Loucy (cell line): ENCODE measurements at regions not wholly inside any gene's neighbourhood (a gene's known extent, or its start where the extent isn't known, plus 50 kb on each side); places are given as distances from the start of the nearest gene placed in this dataset.

ENCODE experiments used
- H2AFZ ChIP-seq: fragments of 200-600 bp; sonication (generic); 2 replicates; pipeline ENCODE4 v1.6.0; 2016; ENCODE audit warnings: antibody characterized with exemption, mild to moderate bottlenecking, low read length, moderate library complexity
- H3F3A ChIP-seq: fragments of 200-600 bp; 2 replicates; pipeline ENCODE4 v1.6.0; 2016; ENCODE audit warnings: antibody characterized with exemption, low read depth, mild to moderate bottlenecking
- H3K27me3 ChIP-seq: fragments of 200-600 bp; sonication (generic); 2 replicates; pipeline ENCODE4 v1.6.1; 2014; ENCODE audit warnings: low read length, mild to moderate bottlenecking; ENCODE audit not compliant: insufficient read depth, poor library complexity, severe bottlenecking
- H3K36me3 ChIP-seq: fragments of 200-600 bp; sonication (generic); 2 replicates; pipeline ENCODE4 v1.6.1; 2016; ENCODE audit warnings: low read length; ENCODE audit not compliant: insufficient read depth
- H3K4me1 ChIP-seq: fragments of 200-600 bp; sonication (generic); 2 replicates; pipeline ENCODE4 v1.5.1; 2014; ENCODE audit warnings: low read length, mild to moderate bottlenecking; ENCODE audit not compliant: insufficient read depth, poor library complexity, severe bottlenecking
- H3K4me2 ChIP-seq: fragments of 200-600 bp; sonication (generic); 2 replicates; pipeline ENCODE4 v1.6.0; 2014; ENCODE audit warnings: antibody characterized with exemption, low read length, low read depth, mild to moderate bottlenecking; ENCODE audit not compliant: poor library complexity, severe bottlenecking
- H3K4me3 ChIP-seq: fragments of 200-600 bp; sonication (generic); 2 replicates; pipeline ENCODE4 v1.5.1; 2014; ENCODE audit warnings: low read length, mild to moderate bottlenecking, mixed read lengths; ENCODE audit not compliant: poor library complexity, severe bottlenecking
- H3K79me2 ChIP-seq: fragments of 200-600 bp; sonication (generic); 2 replicates; pipeline ENCODE4 v1.6.1; 2014; ENCODE audit warnings: low read length; ENCODE audit not compliant: insufficient read depth
- H3K9ac ChIP-seq: fragments of 200-600 bp; sonication (generic); 2 replicates; pipeline ENCODE4 v1.6.0; 2014; ENCODE audit warnings: mild to moderate bottlenecking, low read depth, low read length, moderate library complexity; ENCODE audit not compliant: poor library complexity, severe bottlenecking
- H3K9me2 ChIP-seq: fragments of 200-600 bp; sonication (generic); replicated peaks from 2 replicates; pipeline ENCODE4 v1.6.1; 2016; ENCODE audit warnings: low read depth, low read length, mixed read lengths
- H3K9me3 ChIP-seq: fragments of 200-600 bp; sonication (generic); 2 replicates; pipeline ENCODE4 v1.6.1; 2014; ENCODE audit warnings: mild to moderate bottlenecking, antibody characterized with exemption, low read length, low read depth; ENCODE audit not compliant: insufficient read depth
- H4K20me1 ChIP-seq: fragments of 200-600 bp; sonication (generic); 2 replicates; pipeline ENCODE4 v1.6.0; 2014; ENCODE audit warnings: antibody characterized with exemption, low read length, mild to moderate bottlenecking; ENCODE audit not compliant: insufficient read depth, poor library complexity, severe bottlenecking
- EZH2phosphoT487 ChIP-seq: fragments of 200-600 bp; IDR thresholded peaks from 2 replicates; pipeline ENCODE4 v1.6.1; 2018; ENCODE audit warnings: antibody characterized with exemption, mild to moderate bottlenecking, moderate library complexity, borderline replicate concordance
- TF ChIP-seq, protein P1 (sequence below): fragments of 200-600 bp; sonication (generic); conservative IDR thresholded peaks from 2 replicates; pipeline ENCODE4 v1.5.1; 2014; ENCODE audit warnings: mild to moderate bottlenecking, antibody characterized with exemption, low read length

GRCh38 chr12:3336606-3337311 lies 154.2 kb upstream of the PRMT8 start:
- Histone ChIP-seq H3K4me1 (no peaks in the 10 kb centered on the region), H3K79me2 (no peaks in the 10 kb centered on the region), H3K9ac (no peak overlapping the region), H3K36me3 (no peaks in the 10 kb centered on the region), H3K9me2 (no peaks in the 10 kb centered on the region), H3K4me2 (no peak overlapping the region), H3F3A (no peaks in the 10 kb centered on the region), H4K20me1 (no peaks in the 10 kb centered on the region), H3K4me3 (no peak overlapping the region), H3K27me3 (no peaks in the 10 kb centered on the region), H3K9me3 (no peaks in the 10 kb centered on the region), H2AFZ (no peak overlapping the region)
- TF ChIP-seq, protein P1, sequence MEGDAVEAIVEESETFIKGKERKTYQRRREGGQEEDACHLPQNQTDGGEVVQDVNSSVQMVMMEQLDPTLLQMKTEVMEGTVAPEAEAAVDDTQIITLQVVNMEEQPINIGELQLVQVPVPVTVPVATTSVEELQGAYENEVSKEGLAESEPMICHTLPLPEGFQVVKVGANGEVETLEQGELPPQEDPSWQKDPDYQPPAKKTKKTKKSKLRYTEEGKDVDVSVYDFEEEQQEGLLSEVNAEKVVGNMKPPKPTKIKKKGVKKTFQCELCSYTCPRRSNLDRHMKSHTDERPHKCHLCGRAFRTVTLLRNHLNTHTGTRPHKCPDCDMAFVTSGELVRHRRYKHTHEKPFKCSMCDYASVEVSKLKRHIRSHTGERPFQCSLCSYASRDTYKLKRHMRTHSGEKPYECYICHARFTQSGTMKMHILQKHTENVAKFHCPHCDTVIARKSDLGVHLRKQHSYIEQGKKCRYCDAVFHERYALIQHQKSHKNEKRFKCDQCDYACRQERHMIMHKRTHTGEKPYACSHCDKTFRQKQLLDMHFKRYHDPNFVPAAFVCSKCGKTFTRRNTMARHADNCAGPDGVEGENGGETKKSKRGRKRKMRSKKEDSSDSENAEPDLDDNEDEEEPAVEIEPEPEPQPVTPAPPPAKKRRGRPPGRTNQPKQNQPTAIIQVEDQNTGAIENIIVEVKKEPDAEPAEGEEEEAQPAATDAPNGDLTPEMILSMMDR = no peak
- TF ChIP-seq EZH2phosphoT487 = no peak

- Histone ChIP-seq H3K9me3 (no peaks in the 10 kb centered on the region), H3K9ac (no peak overlapping the region), H3K36me3 (no peaks in the 10 kb centered on the region), H3K27me3 (no peaks in the 10 kb centered on the region), H3F3A (no peaks in the 10 kb centered on the region), H3K4me2 (no peak overlapping the region), H3K4me1 (no peaks in the 10 kb centered on the region), H4K20me1 (no peaks in the 10 kb centered on the region), H3K79me2 (no peaks in the 10 kb centered on the region), H3K9me2 (no peaks in the 10 kb centered on the region), H2AFZ (no peak overlapping the region), H3K4me3 (no peak overlapping the region)
- TF ChIP-seq, protein P1 = no peak
- TF ChIP-seq EZH2phosphoT487 = no peak
These were observed 153.1 kb upstream of the PRMT8 start for GRCh38 chr12:3337944-3338343.

- no peaks in the 10 kb centered on the region for H3K79me2 ChIP-seq
- H3K4me2 ChIP-seq = no peak overlapping the region
- H4K20me1 ChIP-seq = no peaks in the 10 kb centered on the region
- H3K27me3 ChIP-seq = no peaks in the 10 kb centered on the region
- no peak overlapping the region for H2AFZ ChIP-seq
- TF ChIP-seq EZH2phosphoT487 = no peak
- TF ChIP-seq, protein P1 = no peak
- H3K9ac ChIP-seq = no peak overlapping the region
- no peaks in the 10 kb centered on the region for H3F3A ChIP-seq
- H3K36me3 ChIP-seq = no peaks in the 10 kb centered on the region
- no peaks in the 10 kb centered on the region for H3K4me1 ChIP-seq
- H3K9me2 ChIP-seq = no peaks in the 10 kb centered on the region
- no peak overlapping the region for H3K4me3 ChIP-seq
- no peaks in the 10 kb centered on the region for H3K9me3 ChIP-seq
These were observed 151.8 kb upstream of the PRMT8 start for GRCh38 chr12:3339221-3339620.
